ENCODE measurements at regions not wholly inside any gene's neighbourhood (a gene's known extent, or its start where the extent isn't known, plus 50 kb on each side); places are given as distances from the start of the nearest gene placed in this dataset.

DNA sequence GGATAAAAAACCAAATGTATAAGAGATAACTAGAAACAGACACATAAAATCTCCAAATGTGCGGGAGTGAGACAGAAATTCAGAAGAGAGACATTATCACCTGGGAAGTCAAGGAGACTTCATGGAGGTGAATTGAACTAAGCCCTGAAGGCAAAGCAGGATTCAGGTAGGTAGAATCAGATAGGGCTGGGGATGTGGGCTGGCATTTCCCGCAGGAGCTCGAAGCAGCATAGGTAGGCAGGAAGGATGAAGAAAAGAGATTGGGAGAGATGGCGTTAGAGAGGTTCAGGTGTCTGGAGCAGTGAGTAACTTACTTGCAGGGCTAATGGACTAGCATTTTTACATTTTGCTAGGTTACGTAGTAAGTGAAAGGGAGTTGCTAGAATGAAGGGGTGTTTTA is 58.2 kb upstream of the NRP1 start:
- TF ChIP-seq, protein P1, sequence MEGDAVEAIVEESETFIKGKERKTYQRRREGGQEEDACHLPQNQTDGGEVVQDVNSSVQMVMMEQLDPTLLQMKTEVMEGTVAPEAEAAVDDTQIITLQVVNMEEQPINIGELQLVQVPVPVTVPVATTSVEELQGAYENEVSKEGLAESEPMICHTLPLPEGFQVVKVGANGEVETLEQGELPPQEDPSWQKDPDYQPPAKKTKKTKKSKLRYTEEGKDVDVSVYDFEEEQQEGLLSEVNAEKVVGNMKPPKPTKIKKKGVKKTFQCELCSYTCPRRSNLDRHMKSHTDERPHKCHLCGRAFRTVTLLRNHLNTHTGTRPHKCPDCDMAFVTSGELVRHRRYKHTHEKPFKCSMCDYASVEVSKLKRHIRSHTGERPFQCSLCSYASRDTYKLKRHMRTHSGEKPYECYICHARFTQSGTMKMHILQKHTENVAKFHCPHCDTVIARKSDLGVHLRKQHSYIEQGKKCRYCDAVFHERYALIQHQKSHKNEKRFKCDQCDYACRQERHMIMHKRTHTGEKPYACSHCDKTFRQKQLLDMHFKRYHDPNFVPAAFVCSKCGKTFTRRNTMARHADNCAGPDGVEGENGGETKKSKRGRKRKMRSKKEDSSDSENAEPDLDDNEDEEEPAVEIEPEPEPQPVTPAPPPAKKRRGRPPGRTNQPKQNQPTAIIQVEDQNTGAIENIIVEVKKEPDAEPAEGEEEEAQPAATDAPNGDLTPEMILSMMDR (conservative IDR thresholded peaks at IDR 0.05; ENCODE audit: low read depth, low read length): no peak
- TF ChIP-seq EZH2 (IDR thresholded peaks at IDR 0.05; ENCODE audit: borderline replicate concordance, low read depth, low read length, poor library complexity, severe bottlenecking): no peak
